Thyroid gland (tissue), 4 donors: ENCODE measurements at regions not wholly inside any gene's neighbourhood (a gene's known extent, or its start where the extent isn't known, plus 50 kb on each side); places are given as distances from the start of the nearest gene placed in this dataset.

Experiments used
- DNase-seq, 2 donors: peaks; one replicate each; pipeline ENCODE4 v3.0.0-alpha.2; 2019
- H3K27ac ChIP-seq, 3 donors: fragments of 200-600 bp; sonication (generic); 1 replicate in 2 of 3; 2 replicates in 1 of 3; pipeline ENCODE4 v1.5.1; 2016 to 2019; ENCODE audit warnings: mild to moderate bottlenecking in 1 of 3, moderate library complexity in 1 of 3
- H3K27me3 ChIP-seq: fragments of 200-600 bp; sonication (generic); one replicate; pipeline ENCODE4 v1.5.1; 2019
- H3K36me3 ChIP-seq, 2 donors: fragments of 200-600 bp; sonication (generic); one replicate each; pipeline ENCODE4 v1.5.1; 2016 to 2019
- H3K4me1 ChIP-seq, 2 donors: fragments of 200-600 bp; sonication (generic); one replicate each; pipeline ENCODE4 v1.5.1; 2017 to 2019
- H3K4me3 ChIP-seq, 3 donors: fragments of 200-600 bp; sonication (generic); replicated peaks in 1 of 3; 1 replicate in 2 of 3; 2 replicates in 1 of 3; pipeline ENCODE4 v1.5.1; 2016; ENCODE audit warnings: mild to moderate bottlenecking in 1 of 3
- H3K9me3 ChIP-seq: fragments of 200-600 bp; sonication (generic); one replicate; pipeline ENCODE4 v1.5.1; 2017
- POLR2A ChIP-seq, 2 donors: fragments of 450-650 bp; IDR thresholded peaks; one replicate each; pipeline ENCODE4 v1.6.1; 2017; ENCODE audit warnings: antibody characterized with exemption in 2 of 2, mild to moderate bottlenecking in 2 of 2, moderate library complexity in 1 of 2
- WGBS, 2 donors: methylation state at CpG; one replicate each; pipeline ENCODE4 v1.1.5; 2017; 5-methylcytosine and 5-hydroxymethylcytosine counted together
- intact Hi-C: fragments of 100-400 bp; cut with DNase I; formaldehyde crosslinking; loops from one replicate; pipeline ENCODE4 v1.15.1; 2023
- TF ChIP-seq, protein P1 (sequence below), 6 experiments: fragments of 200-600 bp in 3 of 6; fragments of 450-650 bp in 3 of 6; sonication (generic) in 3 of 6; IDR thresholded peaks; one replicate each; pipeline ENCODE4 v1.5.1; 2016 to 2019; ENCODE audit warnings: antibody characterized with exemption in 6 of 6, mild to moderate bottlenecking in 2 of 6, inconsistent platforms in 1 of 6, moderate library complexity in 1 of 6

DNA sequence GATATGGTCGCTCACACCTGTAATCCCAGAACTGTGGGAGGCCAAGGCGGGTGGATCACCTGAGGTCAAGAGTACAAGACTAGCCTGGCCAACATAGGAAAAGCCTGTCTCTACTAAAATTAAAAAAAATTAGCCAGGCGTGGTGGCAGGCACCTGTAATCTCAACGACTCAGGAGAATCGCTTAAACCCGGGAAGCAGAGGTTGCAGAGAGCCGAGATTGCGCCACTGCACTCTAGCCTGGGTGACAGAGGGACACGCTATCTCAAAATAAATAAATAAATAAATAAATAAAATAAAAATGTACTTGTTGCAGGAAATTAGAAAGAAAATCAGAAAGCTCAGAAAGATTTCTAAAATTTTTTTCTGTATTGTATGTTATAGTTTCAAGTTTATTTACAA lies 113.9 kb downstream of the LITAF start:
- TF ChIP-seq, protein P1, sequence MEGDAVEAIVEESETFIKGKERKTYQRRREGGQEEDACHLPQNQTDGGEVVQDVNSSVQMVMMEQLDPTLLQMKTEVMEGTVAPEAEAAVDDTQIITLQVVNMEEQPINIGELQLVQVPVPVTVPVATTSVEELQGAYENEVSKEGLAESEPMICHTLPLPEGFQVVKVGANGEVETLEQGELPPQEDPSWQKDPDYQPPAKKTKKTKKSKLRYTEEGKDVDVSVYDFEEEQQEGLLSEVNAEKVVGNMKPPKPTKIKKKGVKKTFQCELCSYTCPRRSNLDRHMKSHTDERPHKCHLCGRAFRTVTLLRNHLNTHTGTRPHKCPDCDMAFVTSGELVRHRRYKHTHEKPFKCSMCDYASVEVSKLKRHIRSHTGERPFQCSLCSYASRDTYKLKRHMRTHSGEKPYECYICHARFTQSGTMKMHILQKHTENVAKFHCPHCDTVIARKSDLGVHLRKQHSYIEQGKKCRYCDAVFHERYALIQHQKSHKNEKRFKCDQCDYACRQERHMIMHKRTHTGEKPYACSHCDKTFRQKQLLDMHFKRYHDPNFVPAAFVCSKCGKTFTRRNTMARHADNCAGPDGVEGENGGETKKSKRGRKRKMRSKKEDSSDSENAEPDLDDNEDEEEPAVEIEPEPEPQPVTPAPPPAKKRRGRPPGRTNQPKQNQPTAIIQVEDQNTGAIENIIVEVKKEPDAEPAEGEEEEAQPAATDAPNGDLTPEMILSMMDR (IDR thresholded peaks at IDR 0.05) = no peak
- no peak for TF ChIP-seq POLR2A (IDR thresholded peaks at IDR 0.05)
- Histone ChIP-seq H3K4me1 (no peaks in the 10 kb centered on the region), H3K27ac (no peak overlapping the region), H3K4me3 (no peak overlapping the region), H3K27me3 (no peaks in the 10 kb centered on the region), H3K36me3 (no peaks in the 10 kb centered on the region), H3K9me3 (no peaks in the 10 kb centered on the region)
- WGBS, 2 donors = 83 to 85% methylated on average over 9 of the region's 9 CpGs
- intact Hi-C loops = no loop called here
- DNase-seq = no peak

DNA sequence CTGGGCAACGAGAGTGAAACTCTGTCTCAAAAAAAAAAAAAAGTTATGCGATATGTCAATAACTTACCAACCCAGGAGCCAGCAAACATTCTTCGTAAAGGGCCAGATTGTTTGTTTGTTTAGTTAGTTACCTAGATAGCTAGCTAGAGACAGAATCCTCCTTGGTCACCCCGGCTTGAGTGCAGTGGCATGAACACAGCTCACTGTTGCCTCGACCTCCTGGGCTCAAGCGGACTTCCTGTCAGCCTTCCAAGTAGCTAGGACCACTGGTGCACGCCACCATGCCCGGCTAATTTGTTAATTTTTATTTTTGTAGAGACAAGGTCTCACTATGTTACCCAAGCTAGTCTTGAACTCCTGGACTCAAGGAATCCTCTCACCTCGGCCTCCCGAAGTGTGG lies 113.0 kb downstream of the LITAF start:
- no peak for DNase-seq
- Histone ChIP-seq H3K9me3 (no peaks in the 10 kb centered on the region), H3K27ac (no peak overlapping the region), H3K27me3 (no peaks in the 10 kb centered on the region), H3K4me3 (no peak overlapping the region), H3K4me1 (no peaks in the 10 kb centered on the region), H3K36me3 (no peaks in the 10 kb centered on the region)
- WGBS, 2 donors = 65 to 85% methylated on average over 10 of the region's 10 CpGs
- intact Hi-C loops = no loop called here
- no peak for TF ChIP-seq POLR2A (IDR thresholded peaks at IDR 0.05)
- TF ChIP-seq, protein P1 (IDR thresholded peaks at IDR 0.05) = no peak

DNA sequence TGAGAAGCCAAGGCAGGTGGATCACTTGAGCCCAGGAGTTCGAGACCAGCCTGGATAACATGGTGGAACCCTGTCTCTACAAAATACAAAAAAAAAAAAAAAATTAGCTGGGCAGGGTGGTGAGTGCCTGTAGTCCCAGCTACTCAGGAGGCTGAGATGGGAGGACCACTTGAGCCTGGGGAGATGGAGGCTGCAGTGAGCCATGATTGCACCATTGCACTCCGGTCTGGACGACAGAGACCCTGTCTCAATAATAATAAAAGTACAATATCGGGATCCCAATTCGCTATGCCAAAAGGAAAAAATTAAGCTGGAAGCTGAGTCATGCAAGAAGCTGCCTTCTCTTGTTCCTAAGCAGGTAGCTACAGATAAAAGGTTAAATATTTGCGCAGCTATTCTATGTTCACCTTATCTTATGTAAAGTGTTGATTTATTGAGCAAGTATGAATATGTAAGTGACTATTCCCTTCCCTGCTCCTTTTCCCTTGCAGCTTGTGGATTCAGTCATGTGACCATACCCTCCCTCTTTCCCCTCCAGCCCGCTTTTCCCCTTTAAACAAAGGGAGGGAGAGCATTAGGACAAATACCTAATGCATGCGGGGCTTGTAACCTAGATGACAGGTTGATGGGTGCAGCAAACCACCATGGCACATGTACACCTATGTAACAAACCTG lies 112.0 kb downstream of the LITAF start:
- H3K36me3 ChIP-seq = no peaks in the 10 kb centered on the region
- H3K4me3 ChIP-seq = no peak overlapping the region
- no peaks in the 10 kb centered on the region for H3K4me1 ChIP-seq
- WGBS, 2 donors = 83 to 90% methylated on average over 8 of the region's 8 CpGs
- no peak overlapping the region for H3K27ac ChIP-seq
- DNase-seq = no peak
- intact Hi-C loops = no loop called here
- TF ChIP-seq, protein P1 (IDR thresholded peaks at IDR 0.05) = no peak
- no peak for TF ChIP-seq POLR2A (IDR thresholded peaks at IDR 0.05)
- no peaks in the 10 kb centered on the region for H3K27me3 ChIP-seq
- H3K9me3 ChIP-seq = no peaks in the 10 kb centered on the region

DNA sequence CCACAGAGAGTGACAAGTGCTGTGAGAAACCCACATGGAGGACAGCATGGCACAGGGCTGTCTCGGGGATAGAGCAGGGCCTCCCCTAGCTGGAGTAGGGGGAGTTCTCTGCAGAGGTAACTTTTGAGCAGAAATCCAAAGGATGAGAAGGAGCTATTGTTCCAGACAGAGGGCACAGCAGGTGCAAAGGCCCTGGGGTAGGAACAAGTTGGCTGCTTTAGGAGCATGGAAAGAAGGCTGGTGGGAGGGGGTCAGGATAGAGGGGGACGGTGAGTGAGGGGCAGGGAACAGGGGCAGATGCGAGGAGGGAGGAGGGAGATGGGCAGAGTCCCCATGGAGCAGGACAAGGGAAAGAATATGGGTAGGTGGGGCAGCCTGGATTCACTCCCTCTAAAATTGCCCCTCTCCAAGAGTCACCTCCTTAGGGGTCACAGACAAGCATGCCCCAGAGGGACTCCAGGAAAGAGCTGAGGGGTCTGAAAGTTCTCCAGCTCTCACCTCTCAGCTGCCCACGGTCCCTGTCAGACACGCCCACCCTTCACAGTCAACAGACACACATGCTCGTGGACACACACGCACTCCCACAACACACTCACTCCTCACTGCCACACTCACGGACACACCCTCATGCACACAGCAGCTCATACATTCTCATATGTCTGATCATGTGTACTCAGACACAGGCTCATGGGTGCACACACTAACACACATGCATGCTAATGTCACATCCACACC lies 110.7 kb downstream of the LITAF start:
- no peak for DNase-seq
- Histone ChIP-seq H3K4me1 (no peaks in the 10 kb centered on the region), H3K9me3 (no peaks in the 10 kb centered on the region), H3K27ac (no peak overlapping the region), H3K27me3 (no peaks in the 10 kb centered on the region), H3K36me3 (no peaks in the 10 kb centered on the region), H3K4me3 (no peak overlapping the region)
- TF ChIP-seq POLR2A (IDR thresholded peaks at IDR 0.05) = no peak
- TF ChIP-seq, protein P1 (IDR thresholded peaks at IDR 0.05) = no peak
- intact Hi-C loops = no loop called here
- WGBS, 2 donors = 61 to 83% methylated on average over 8 of the region's 8 CpGs

DNA sequence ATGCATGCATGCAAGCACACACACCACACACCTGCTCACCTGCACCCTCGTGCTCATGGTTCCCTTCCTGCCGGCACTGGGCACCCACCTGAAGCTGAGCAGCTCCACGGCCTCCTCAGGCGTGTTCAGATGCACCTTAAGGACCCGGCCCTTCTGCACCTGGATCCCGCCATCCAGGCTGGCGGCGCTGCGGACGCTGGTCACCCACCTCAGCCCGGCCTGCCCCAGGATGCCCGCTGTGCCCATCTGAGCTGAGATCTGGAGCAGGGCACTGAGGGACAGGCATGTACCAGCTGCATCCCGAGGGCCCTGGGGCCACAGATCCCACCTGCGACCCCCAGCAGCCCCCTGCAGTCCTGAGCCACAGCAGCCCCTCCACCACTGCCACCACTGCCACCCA lies 110.0 kb downstream of the LITAF start:
- H3K36me3 ChIP-seq = no peaks in the 10 kb centered on the region
- 89 to 92% methylated on average over 7 to 14 of the region's 14 CpGs for WGBS, 2 donors
- TF ChIP-seq, protein P1 (IDR thresholded peaks at IDR 0.05) = no peak
- no peak for TF ChIP-seq POLR2A (IDR thresholded peaks at IDR 0.05)
- H3K9me3 ChIP-seq = no peaks in the 10 kb centered on the region
- no peak overlapping the region for H3K27ac ChIP-seq
- H3K4me3 ChIP-seq = no peak overlapping the region
- H3K27me3 ChIP-seq = no peaks in the 10 kb centered on the region
- no peaks in the 10 kb centered on the region for H3K4me1 ChIP-seq
- DNase-seq = no peak
- intact Hi-C loops = no loop called here
